ENCODE measurements at regions not wholly inside any gene's neighbourhood (a gene's known extent, or its start where the extent isn't known, plus 50 kb on each side); places are given as distances from the start of the nearest gene placed in this dataset.

- TF ChIP-seq, protein P1, sequence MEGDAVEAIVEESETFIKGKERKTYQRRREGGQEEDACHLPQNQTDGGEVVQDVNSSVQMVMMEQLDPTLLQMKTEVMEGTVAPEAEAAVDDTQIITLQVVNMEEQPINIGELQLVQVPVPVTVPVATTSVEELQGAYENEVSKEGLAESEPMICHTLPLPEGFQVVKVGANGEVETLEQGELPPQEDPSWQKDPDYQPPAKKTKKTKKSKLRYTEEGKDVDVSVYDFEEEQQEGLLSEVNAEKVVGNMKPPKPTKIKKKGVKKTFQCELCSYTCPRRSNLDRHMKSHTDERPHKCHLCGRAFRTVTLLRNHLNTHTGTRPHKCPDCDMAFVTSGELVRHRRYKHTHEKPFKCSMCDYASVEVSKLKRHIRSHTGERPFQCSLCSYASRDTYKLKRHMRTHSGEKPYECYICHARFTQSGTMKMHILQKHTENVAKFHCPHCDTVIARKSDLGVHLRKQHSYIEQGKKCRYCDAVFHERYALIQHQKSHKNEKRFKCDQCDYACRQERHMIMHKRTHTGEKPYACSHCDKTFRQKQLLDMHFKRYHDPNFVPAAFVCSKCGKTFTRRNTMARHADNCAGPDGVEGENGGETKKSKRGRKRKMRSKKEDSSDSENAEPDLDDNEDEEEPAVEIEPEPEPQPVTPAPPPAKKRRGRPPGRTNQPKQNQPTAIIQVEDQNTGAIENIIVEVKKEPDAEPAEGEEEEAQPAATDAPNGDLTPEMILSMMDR (IDR thresholded peaks at IDR 0.05) = no peak
- TF ChIP-seq POLR2A (IDR thresholded peaks at IDR 0.05) = no peak
Measured at GRCh38 chr6:168161371-168161750, 82.3 kb upstream of the FRMD1 start.

Data from body of pancreas (tissue), 4 donors.